NCI-H69 (cell line): ENCODE measurements at regions not wholly inside any gene's neighbourhood (a gene's known extent, or its start where the extent isn't known, plus 50 kb on each side); places are given as distances from the start of the nearest gene placed in this dataset.
"Not testable (repeated sequence)": the region's sequence is repeated elsewhere in the genome, so short reads cannot be mapped to it uniquely, and the experiment has no call there.

Source experiments
- DNase-seq: peaks from one replicate; lab custom pipeline; 2025; lab: John Stamatoyannopoulos, UW

- DNase-seq: no peak
Observed at GRCh38 chr6:74018825-74019224, 322.8 kb downstream of the CD109 start.

- no peak for DNase-seq
Observed at GRCh38 chr6:74015427-74015826, 319.4 kb downstream of the CD109 start.

GRCh38 chr6:74000666-74001490, 304.9 kb downstream of the CD109 start:
- no peak for DNase-seq

GRCh38 chr6:73990609-73991238, 294.7 kb downstream of the CD109 start:
- DNase-seq: not testable (repeated sequence)

- DNase-seq: no peak
Observed at GRCh38 chr6:73989428-73989827, 293.4 kb downstream of the CD109 start.

GRCh38 chr6:73985891-73986290, 289.9 kb downstream of the CD109 start:
- no peak for DNase-seq

- no peak for DNase-seq
Observed at GRCh38 chr6:73984571-73985210, 288.7 kb downstream of the CD109 start.

GRCh38 chr6:73983367-73983766, 287.4 kb downstream of the CD109 start:
- DNase-seq: no peak

GRCh38 chr6:73980096-73980495, 284.1 kb downstream of the CD109 start:
- no peak for DNase-seq

GRCh38 chr6:73978330-73978729, 282.3 kb downstream of the CD109 start:
- DNase-seq: no peak

GRCh38 chr6:73972518-73972917, 276.5 kb downstream of the CD109 start:
- not testable (repeated sequence) for DNase-seq

- peak; percentile 29 for DNase-seq
Observed at GRCh38 chr6:73969971-73970970, 274.3 kb downstream of the CD109 start.

GRCh38 chr6:73968221-73968757, 272.3 kb downstream of the CD109 start:
- DNase-seq: no peak

- DNase-seq: no peak
Observed at GRCh38 chr6:73965539-73966029, 269.6 kb downstream of the CD109 start.

- DNase-seq: no peak
Observed at GRCh38 chr6:73964241-73964854, 268.3 kb downstream of the CD109 start.

- no peak for DNase-seq
Observed at GRCh38 chr6:73962884-73963283, 266.9 kb downstream of the CD109 start.

GRCh38 chr6:73956305-73956704, 260.3 kb downstream of the CD109 start:
- no peak for DNase-seq

- DNase-seq: no peak
Observed at GRCh38 chr6:73955800-73956199, 259.8 kb downstream of the CD109 start.

GRCh38 chr6:73954881-73955280, 258.9 kb downstream of the CD109 start:
- DNase-seq: no peak

- DNase-seq: no peak
Observed at GRCh38 chr6:73951183-73951582, 255.2 kb downstream of the CD109 start.
